IMR-90 (cell line): ENCODE measurements at regions not wholly inside any gene's neighbourhood (a gene's known extent, or its start where the extent isn't known, plus 50 kb on each side); places are given as distances from the start of the nearest gene placed in this dataset.

Experiments
- ATAC-seq: fragments of 200-7000 bp; cut with Tn5 transposase; 2 replicates; pipeline ENCODE4 v1.9.1; 2020; ENCODE audit warnings: low read depth, mild to moderate bottlenecking, moderate library complexity
- BruUV-seq: library from RNA; stranded (reverse); fragments of 400-500 nt; replicated peaks from 2 replicates; lab custom pipeline; 2021; lab: Mats Ljungman, UMichigan
- CTCF ChIA-PET: fragments of 300-600 bp; formaldehyde crosslinking; extraction: SDS; loops from one replicate; lab custom pipeline; 2021; ENCODE audit warnings: antibody characterized with exemption; lab: Yijun Ruan, JAX
- POLR2A ChIA-PET: fragments of 300-600 bp; sonication (Branson Sonifier 250); formaldehyde crosslinking; loops from one replicate; lab custom pipeline; 2022; ENCODE audit warnings: antibody characterized with exemption; ENCODE audit not compliant: unreplicated experiment; lab: Charles Lee
- DNase-seq: peaks from one replicate; pipeline ENCODE4 v3.0.0; 2013
- H2AFZ ChIP-seq: replicated peaks from 2 replicates; pipeline ENCODE3; 2013; ENCODE audit warnings: low read length, mild to moderate bottlenecking; ENCODE audit not compliant: poor library complexity
- H2AK5ac ChIP-seq: 2 replicates; pipeline ENCODE4 v1.6.1; 2013; ENCODE audit warnings: low read depth, low read length, inconsistent platforms
- H2AK9ac ChIP-seq: replicated peaks from 2 replicates; pipeline ENCODE3; 2013; ENCODE audit warnings: mild to moderate bottlenecking, low read depth, low read length, moderate library complexity; ENCODE audit not compliant: poor library complexity
- H2BK120ac ChIP-seq: 2 replicates; pipeline ENCODE4 v1.6.1; 2013; ENCODE audit warnings: low read depth, low read length, inconsistent platforms
- H2BK15ac ChIP-seq: 3 replicates; pipeline ENCODE4 v1.6.1; 2013; ENCODE audit warnings: low read depth, low read length, inconsistent platforms
- H2BK20ac ChIP-seq: 2 replicates; pipeline ENCODE4 v1.6.1; 2013; ENCODE audit warnings: low read depth, mild to moderate bottlenecking, inconsistent platforms, low read length, moderate library complexity
- H2BK5ac ChIP-seq: 2 replicates; pipeline ENCODE4 v1.6.1; 2013; ENCODE audit warnings: mild to moderate bottlenecking, low read depth, low read length, inconsistent platforms; ENCODE audit not compliant: poor library complexity, severe bottlenecking
- H3K14ac ChIP-seq: replicated peaks from 2 replicates; pipeline ENCODE4 v1.6.1; 2013; ENCODE audit warnings: low read depth, low read length, inconsistent platforms
- H3K18ac ChIP-seq: 2 replicates; pipeline ENCODE4 v1.6.1; 2013; ENCODE audit warnings: low read depth, low read length, control low read depth
- H3K23ac ChIP-seq: 2 replicates; pipeline ENCODE4 v1.6.1; 2013; ENCODE audit warnings: low read depth, low read length, inconsistent platforms
- H3K27ac ChIP-seq: 2 replicates; pipeline ENCODE4 v1.5.1; 2013; ENCODE audit warnings: mild to moderate bottlenecking, control low read depth, low read length; ENCODE audit not compliant: insufficient read depth
- H3K27me3 ChIP-seq: 2 replicates; pipeline ENCODE4 v1.6.1; 2013; ENCODE audit warnings: low read length; ENCODE audit not compliant: control insufficient read depth, insufficient read depth
- H3K36me3 ChIP-seq: 2 replicates; pipeline ENCODE4 v1.6.1; 2013; ENCODE audit warnings: low read length, mixed read lengths; ENCODE audit not compliant: control insufficient read depth, insufficient read depth
- H3K4ac ChIP-seq: 2 replicates; pipeline ENCODE4 v1.6.1; 2013; ENCODE audit warnings: low read depth, low read length, inconsistent platforms
- H3K4me1 ChIP-seq: 2 replicates; pipeline ENCODE4 v1.6.1; 2013; ENCODE audit warnings: low read length, mixed read lengths; ENCODE audit not compliant: control insufficient read depth, insufficient read depth
- H3K4me2 ChIP-seq: 2 replicates; pipeline ENCODE4 v1.6.1; 2013; ENCODE audit warnings: low read depth, mild to moderate bottlenecking, control low read depth, low read length, moderate library complexity
- H3K4me3 ChIP-seq: 2 replicates; pipeline ENCODE4 v1.5.1; 2013; ENCODE audit warnings: low read depth, mild to moderate bottlenecking, control low read depth, low read length, moderate library complexity; ENCODE audit not compliant: insufficient read depth
- H3K56ac ChIP-seq: 2 replicates; pipeline ENCODE4 v1.6.1; 2013; ENCODE audit warnings: low read length, inconsistent platforms; ENCODE audit not compliant: insufficient read depth; ENCODE audit errors: extremely low read depth
- H3K79me1 ChIP-seq, 2 experiments: 2 replicates each; pipeline ENCODE4 v1.6.1; 2013; ENCODE audit warnings: low read length in 2 of 2, inconsistent platforms in 1 of 2, low read depth in 1 of 2
- H3K9ac ChIP-seq: 2 replicates; pipeline ENCODE4 v1.6.1; 2013; ENCODE audit warnings: low read depth, low read length, control low read depth
- H3K9me1 ChIP-seq: 2 replicates; pipeline ENCODE4 v1.6.1; 2013; ENCODE audit warnings: low read length, inconsistent platforms; ENCODE audit not compliant: insufficient read depth
- H3K9me3 ChIP-seq: 2 replicates; pipeline ENCODE4 v1.6.1; 2013; ENCODE audit warnings: low read length; ENCODE audit not compliant: control insufficient read depth, insufficient read depth
- H4K20me1 ChIP-seq: 2 replicates; pipeline ENCODE4 v1.6.1; 2013; ENCODE audit warnings: low read length, inconsistent platforms; ENCODE audit not compliant: insufficient read depth
- H4K5ac ChIP-seq: 2 replicates; pipeline ENCODE4 v1.6.1; 2013; ENCODE audit warnings: mild to moderate bottlenecking, low read depth, low read length, control low read depth
- H4K8ac ChIP-seq, 2 experiments: 2 replicates each; pipeline ENCODE4 v1.6.1; 2013; ENCODE audit warnings: low read depth in 2 of 2, low read length in 2 of 2, control low read depth in 1 of 2, inconsistent platforms in 1 of 2
- H4K91ac ChIP-seq: 2 replicates; pipeline ENCODE4 v1.6.1; 2013; ENCODE audit warnings: low read depth, low read length, inconsistent platforms; ENCODE audit not compliant: insufficient read depth
- CHD1 ChIP-seq: IDR thresholded peaks from 2 replicates; pipeline ENCODE4 v1.6.1; 2012; ENCODE audit warnings: low read depth, low read length, improper control_type of control experiment
- MAFK ChIP-seq: IDR thresholded peaks from 2 replicates; pipeline ENCODE4 v1.6.1; 2012; ENCODE audit warnings: low read depth, low read length, improper control_type of control experiment
- MXI1 ChIP-seq: IDR thresholded peaks from 2 replicates; pipeline ENCODE4 v1.6.1; 2012; ENCODE audit warnings: low read depth, mild to moderate bottlenecking, low read length, moderate library complexity, borderline replicate concordance
- NFE2L2 ChIP-seq: fragments of 150-350 bp; IDR thresholded peaks from 2 replicates; pipeline ENCODE4 v1.6.1; 2016; ENCODE audit warnings: low read depth, mild to moderate bottlenecking, low read length
- RAD21 ChIP-seq: IDR thresholded peaks from 2 replicates; pipeline ENCODE4 v1.6.1; 2012; ENCODE audit warnings: low read length, improper control_type of control experiment
- USF2 ChIP-seq: fragments of 150-350 bp; IDR thresholded peaks from 2 replicates; pipeline ENCODE4 v1.6.1; 2017; ENCODE audit warnings: mild to moderate bottlenecking, antibody characterized with exemption, low read length, low read depth
- WGBS, 2 experiments: methylation state at CpG; one replicate each; pipeline versions ENCODE4 v1.1.5 to v1.1.7; 2013; ENCODE audit warnings: missing lambda C conversion rate in 2 of 2; ENCODE audit not compliant: insufficient read length in 1 of 2; ENCODE audit errors: extremely low coverage in 2 of 2; 5-methylcytosine and 5-hydroxymethylcytosine counted together
- dilution Hi-C: fragments of 300-500 bp; cut with HindIII; formaldehyde crosslinking; loops from one replicate; pipeline ENCODE4 v1.14.3; 2018; ENCODE audit warnings: low sequenced_read_pairs; ENCODE audit not compliant: unreplicated experiment
- in situ Hi-C: fragments of 300-500 bp; cut with MboI; formaldehyde crosslinking; loops from 3 replicates; pipeline ENCODE4 v1.14.3; 2019; ENCODE audit warnings: low sequenced_read_pairs, inconsistent platforms, mixed read lengths
- intact Hi-C: fragments of 100-400 bp; cut with micrococcal nuclease; formaldehyde crosslinking; loops from 2 replicates; pipeline ENCODE4 v1.10.0; 2022
- TF ChIP-seq, protein P1 (sequence below): fragments of 150-350 bp; IDR thresholded peaks from 2 replicates; pipeline ENCODE4 v1.6.1; 2016; ENCODE audit warnings: low read depth, mild to moderate bottlenecking, low read length, moderate library complexity, borderline replicate concordance

DNA sequence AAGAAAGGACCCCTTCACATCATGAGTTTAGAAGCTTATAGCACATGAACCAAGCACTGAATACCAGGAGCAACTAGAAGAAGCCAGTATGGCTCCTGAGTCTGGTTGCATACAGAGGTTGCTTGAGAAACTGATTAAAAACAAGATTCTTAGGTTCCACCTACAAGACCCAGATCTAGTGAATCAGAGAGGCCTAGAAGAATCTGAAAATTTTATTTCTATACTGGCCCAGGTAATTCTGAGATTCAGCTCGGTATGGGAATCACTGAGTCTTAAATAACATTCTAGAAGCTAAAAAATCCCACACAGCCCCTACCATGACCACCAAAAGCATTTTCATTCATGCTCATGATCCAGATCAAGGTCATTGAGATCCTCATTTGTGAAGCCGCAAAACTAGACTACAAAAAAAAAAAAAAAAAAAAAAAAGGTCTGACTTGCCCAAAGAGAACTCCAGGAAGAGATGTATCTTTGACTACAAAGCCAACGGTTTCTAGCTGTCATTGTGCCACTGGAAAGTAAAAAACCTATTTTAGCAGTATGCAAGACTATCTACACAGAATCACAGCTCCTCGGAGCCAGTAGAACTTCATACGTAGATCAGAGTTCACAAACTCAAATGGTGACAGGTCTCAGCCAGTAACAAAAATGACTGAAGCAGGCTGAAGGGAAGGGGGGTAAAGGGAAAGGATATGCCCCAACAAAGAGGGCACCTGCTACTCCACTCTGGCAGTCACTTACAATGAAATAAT, 168.4 kb upstream of the EGLN3 start:
- ChIA-PET CTCF (no interaction called here), POLR2A (no interaction called here)
- H3K27ac ChIP-seq, result no peak overlapping the region
- H3K9me1 ChIP-seq, result no peaks in the 10 kb centered on the region
- H4K20me1 ChIP-seq, result no peaks in the 10 kb centered on the region
- H3K23ac ChIP-seq, result no peak overlapping the region
- no peak overlapping the region for H2BK120ac ChIP-seq
- no TSS peak for BruUV-seq
- no peak overlapping the region for H4K8ac ChIP-seq
- H3K4ac ChIP-seq, result no peak overlapping the region
- no peak overlapping the region for H2BK20ac ChIP-seq
- DNase-seq (no peak), ATAC-seq (no peak)
- no CpG with 5 or more reads among the region's 5 CpGs for WGBS, 2 experiments
- H2BK5ac ChIP-seq, result no peak overlapping the region
- H3K27me3 ChIP-seq, result peaks cover 3% of the 10 kb centered on the region
- no peak overlapping the region for H3K14ac ChIP-seq
- no peak overlapping the region for H2AK9ac ChIP-seq
- no peak overlapping the region for H2AK5ac ChIP-seq
- intact Hi-C loops (no loop called here), dilution Hi-C loops (no loop called here), in situ Hi-C loops (no loop called here)
- H3K4me2 ChIP-seq, result no peak overlapping the region
- H4K5ac ChIP-seq, result no peak overlapping the region
- no peak overlapping the region for H4K91ac ChIP-seq
- H3K9ac ChIP-seq, result no peak overlapping the region
- no peak overlapping the region for H3K18ac ChIP-seq
- no peak overlapping the region for H2BK15ac ChIP-seq
- H3K79me1 ChIP-seq, result no peaks in the 10 kb centered on the region
- TF ChIP-seq, protein P1, sequence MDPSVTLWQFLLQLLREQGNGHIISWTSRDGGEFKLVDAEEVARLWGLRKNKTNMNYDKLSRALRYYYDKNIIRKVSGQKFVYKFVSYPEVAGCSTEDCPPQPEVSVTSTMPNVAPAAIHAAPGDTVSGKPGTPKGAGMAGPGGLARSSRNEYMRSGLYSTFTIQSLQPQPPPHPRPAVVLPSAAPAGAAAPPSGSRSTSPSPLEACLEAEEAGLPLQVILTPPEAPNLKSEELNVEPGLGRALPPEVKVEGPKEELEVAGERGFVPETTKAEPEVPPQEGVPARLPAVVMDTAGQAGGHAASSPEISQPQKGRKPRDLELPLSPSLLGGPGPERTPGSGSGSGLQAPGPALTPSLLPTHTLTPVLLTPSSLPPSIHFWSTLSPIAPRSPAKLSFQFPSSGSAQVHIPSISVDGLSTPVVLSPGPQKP, result no peak
- TF ChIP-seq USF2 (no peak), CHD1 (no peak), RAD21 (no peak), NFE2L2 (no peak), MAFK (no peak), MXI1 (no peak)
- H3K36me3 ChIP-seq, result no peaks in the 10 kb centered on the region
- no peak overlapping the region for H2AFZ ChIP-seq
- H3K4me1 ChIP-seq, result no peaks in the 10 kb centered on the region
- no peak overlapping the region for H3K4me3 ChIP-seq
- no peaks in the 10 kb centered on the region for H3K9me3 ChIP-seq
- H3K56ac ChIP-seq, result no peak overlapping the region
